ACC112 (cell line): ENCODE measurements at regions not wholly inside any gene's neighbourhood (a gene's known extent, or its start where the extent isn't known, plus 50 kb on each side); places are given as distances from the start of the nearest gene placed in this dataset.

Source experiments
- H2AFZ ChIP-seq: fragments of 200-600 bp; sonication (generic); one replicate; pipeline ENCODE4 v1.6.0; 2017; ENCODE audit warnings: antibody characterized with exemption, low read length; ENCODE audit not compliant: unreplicated experiment
- H3K27ac ChIP-seq: fragments of 200-600 bp; sonication (generic); 2 replicates; pipeline ENCODE4 v1.5.1; 2014; ENCODE audit warnings: low read depth, mild to moderate bottlenecking, antibody characterized with exemption, low read length, moderate library complexity
- H3K27me3 ChIP-seq: fragments of 200-600 bp; sonication (generic); 2 replicates; pipeline ENCODE4 v1.6.1; 2014; ENCODE audit warnings: mild to moderate bottlenecking, antibody characterized with exemption, low read length, moderate library complexity, mixed read lengths; ENCODE audit not compliant: insufficient read depth
- H3K36me3 ChIP-seq: fragments of 200-600 bp; sonication (generic); 2 replicates; pipeline ENCODE4 v1.6.1; 2016; ENCODE audit warnings: mild to moderate bottlenecking, antibody characterized with exemption, low read length, moderate library complexity, mixed read lengths; ENCODE audit not compliant: insufficient read depth
- H3K4me1 ChIP-seq: fragments of 200-600 bp; sonication (generic); one replicate; pipeline ENCODE4 v1.6.1; 2016; ENCODE audit warnings: low read length, mixed read lengths; ENCODE audit not compliant: insufficient read depth, unreplicated experiment, control insufficient read depth
- H3K4me3 ChIP-seq: fragments of 200-600 bp; sonication (generic); 2 replicates; pipeline ENCODE4 v1.5.1; 2014; ENCODE audit warnings: mild to moderate bottlenecking, low read depth, low read length
- H3K79me2 ChIP-seq: fragments of 200-600 bp; sonication (generic); one replicate; pipeline ENCODE4 v1.6.0; 2016; ENCODE audit warnings: low read length; ENCODE audit not compliant: control insufficient read depth, unreplicated experiment, insufficient read depth

DNA sequence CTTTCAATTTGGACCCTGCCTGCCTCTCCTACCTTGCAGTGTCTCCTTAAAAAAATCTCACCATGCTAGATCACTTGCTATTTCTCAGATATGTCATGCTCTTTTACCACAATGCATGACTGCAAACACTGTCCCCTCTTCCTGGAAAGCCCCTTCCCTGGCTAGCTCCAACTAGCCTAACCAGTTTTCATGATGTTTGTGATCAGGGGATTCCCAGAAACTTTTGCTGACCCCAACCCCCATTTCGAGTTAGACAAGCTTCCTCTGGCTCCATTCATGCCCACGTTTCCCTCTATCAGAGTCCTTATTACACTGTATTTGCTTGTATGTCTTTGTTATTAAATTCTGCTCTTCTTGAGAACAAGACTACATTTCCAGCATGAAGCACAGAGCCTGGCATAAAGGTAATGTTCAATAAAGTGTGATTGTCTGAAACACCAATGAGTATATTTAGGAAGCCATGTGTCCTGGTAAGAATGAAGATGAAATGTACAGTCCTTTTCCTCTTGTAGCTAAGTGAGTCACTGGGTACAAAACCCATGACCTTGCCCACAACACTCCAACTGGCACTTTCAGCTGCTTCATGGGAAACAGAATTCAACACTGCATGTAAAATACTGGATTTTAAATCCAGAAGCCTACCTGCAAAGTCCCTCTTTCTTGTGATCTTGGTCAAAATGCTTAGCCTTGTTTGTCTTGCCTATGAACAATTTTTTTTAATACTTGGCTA, 62.0 kb upstream of the ATL2 start:
- no peak overlapping the region for H2AFZ ChIP-seq
- H3K27ac ChIP-seq = no peak overlapping the region
- H3K4me1 ChIP-seq = peaks cover under 1% of the 10 kb centered on the region

DNA sequence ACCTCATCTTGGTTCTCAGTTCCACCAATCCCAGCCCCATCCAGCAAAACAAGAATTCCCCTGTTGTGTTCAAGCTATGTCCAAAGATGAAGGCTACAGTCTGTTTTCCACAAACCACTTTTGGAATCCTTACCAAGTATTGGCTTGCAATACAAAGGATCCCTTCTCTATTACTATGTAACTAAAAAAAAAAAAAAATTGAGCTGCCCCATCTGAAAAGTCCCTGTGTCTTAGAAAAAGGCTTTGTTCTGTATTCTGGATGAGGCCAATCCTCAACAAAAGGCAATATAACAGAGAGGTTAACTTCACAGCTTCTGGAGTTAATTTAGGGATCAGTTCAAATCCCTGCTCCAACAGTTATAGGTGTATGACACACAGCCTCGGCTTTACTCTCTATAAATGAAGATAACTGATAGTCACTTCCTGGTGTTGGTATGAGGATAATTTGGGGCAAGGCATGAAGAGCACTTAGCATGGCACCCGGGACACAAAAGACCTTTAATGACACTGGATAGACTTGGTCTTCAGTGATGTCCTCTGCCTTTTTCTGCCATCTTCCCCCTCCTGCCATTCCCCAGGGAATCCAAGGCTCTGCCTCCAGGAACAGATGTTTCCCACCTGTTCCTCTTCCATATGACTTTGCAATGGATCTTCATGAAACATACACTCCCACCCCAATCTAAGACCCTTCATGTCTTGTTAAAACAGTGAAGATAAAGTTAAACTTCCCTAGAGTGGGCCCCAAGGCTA, 61.2 kb upstream of the ATL2 start:
- H3K79me2 ChIP-seq = no peaks in the 10 kb centered on the region
- no peak overlapping the region for H3K4me3 ChIP-seq
- H2AFZ ChIP-seq = no peak overlapping the region
- H3K27me3 ChIP-seq = peaks cover 32% of the 10 kb centered on the region
- H3K36me3 ChIP-seq = no peaks in the 10 kb centered on the region
- H3K27ac ChIP-seq = no peak overlapping the region
- no peaks in the 10 kb centered on the region for H3K4me1 ChIP-seq

More for the DNA sequence above, 62.0 kb upstream of the ATL2 start:
- no peaks in the 10 kb centered on the region for H3K36me3 ChIP-seq
- no peak overlapping the region for H3K4me3 ChIP-seq
- H3K79me2 ChIP-seq = no peaks in the 10 kb centered on the region
- peaks cover 38% of the 10 kb centered on the region for H3K27me3 ChIP-seq

DNA sequence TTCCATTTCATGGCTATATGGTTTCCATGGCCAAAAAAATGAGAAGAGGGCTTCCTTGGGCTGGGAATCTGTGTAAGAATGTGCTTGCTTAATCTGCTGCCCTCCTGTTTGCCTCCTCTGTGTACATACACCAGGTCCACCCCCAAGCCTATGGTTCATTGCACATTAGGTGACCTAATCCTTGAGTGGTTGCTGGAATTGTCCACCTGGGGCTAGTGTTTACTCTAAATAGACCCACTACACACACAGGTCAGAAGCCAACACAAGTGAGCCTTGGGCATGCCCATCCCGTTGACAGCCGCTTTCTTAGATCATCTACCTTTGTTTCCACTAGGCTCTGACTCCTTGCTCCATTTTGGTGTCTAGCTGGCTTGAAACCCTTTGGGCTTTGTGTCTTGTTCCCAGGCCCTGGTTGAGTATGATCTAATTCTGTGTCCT, 59.2 kb upstream of the ATL2 start:
- Histone ChIP-seq H3K79me2 (no peaks in the 10 kb centered on the region), H3K27me3 (peaks cover 11% of the 10 kb centered on the region; the same call in 1 of the 2 replicates), H3K36me3 (no peaks in the 10 kb centered on the region), H3K4me3 (no peak overlapping the region), H3K4me1 (no peaks in the 10 kb centered on the region), H2AFZ (no peak overlapping the region), H3K27ac (no peak overlapping the region)

DNA sequence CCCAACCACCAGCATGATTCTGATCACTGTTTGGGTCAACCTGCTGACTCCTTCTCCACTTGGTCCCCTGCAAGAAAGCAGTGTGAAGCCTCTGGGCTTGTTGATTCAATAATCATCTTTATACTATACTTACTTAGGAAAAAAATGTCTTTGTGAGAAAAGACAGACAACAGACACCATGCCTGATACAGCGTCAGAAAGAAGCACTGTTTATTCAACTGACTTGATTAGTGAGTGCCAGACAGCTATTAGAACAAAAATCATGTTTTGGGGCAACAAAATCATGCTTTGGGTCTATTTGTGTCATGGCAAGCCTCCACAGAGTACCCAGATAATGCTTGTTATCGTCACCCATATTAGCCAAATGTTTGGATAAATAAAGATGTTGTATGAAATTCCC, 58.7 kb upstream of the ATL2 start:
- H3K27ac ChIP-seq = no peak overlapping the region

DNA sequence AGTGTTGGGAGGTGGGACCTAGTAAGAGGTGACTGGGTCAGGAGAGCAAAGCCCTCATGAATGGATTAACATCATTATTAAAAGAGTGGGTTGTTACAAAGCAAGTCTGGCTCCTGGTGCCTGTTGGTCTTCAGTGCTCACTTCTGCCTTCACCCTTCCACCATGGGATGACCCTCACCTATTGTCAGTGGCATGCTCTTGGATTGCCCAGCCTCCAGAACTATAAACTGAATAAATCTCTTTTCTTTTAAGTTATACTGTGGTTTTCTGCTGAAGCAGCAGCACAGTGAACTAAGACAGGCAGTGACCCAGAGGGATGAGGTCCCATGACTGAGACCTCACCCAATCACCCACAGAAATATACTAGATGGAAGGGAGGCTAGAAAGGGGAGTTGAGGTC, 57.5 kb upstream of the ATL2 start:
- no peak overlapping the region for H2AFZ ChIP-seq
- no peak overlapping the region for H3K4me3 ChIP-seq
- H3K4me1 ChIP-seq = no peaks in the 10 kb centered on the region
- no peak overlapping the region for H3K27ac ChIP-seq
- peaks cover 4% of the 10 kb centered on the region; the same call in 1 of the 2 replicates for H3K27me3 ChIP-seq
- no peaks in the 10 kb centered on the region for H3K79me2 ChIP-seq
- no peaks in the 10 kb centered on the region for H3K36me3 ChIP-seq

More for the DNA sequence above, 58.7 kb upstream of the ATL2 start:
- no peaks in the 10 kb centered on the region for H3K79me2 ChIP-seq
- peaks cover 6% of the 10 kb centered on the region; the same call in 1 of the 2 replicates for H3K27me3 ChIP-seq
- no peak overlapping the region for H2AFZ ChIP-seq
- H3K36me3 ChIP-seq = no peaks in the 10 kb centered on the region
- H3K4me3 ChIP-seq = no peak overlapping the region
- H3K4me1 ChIP-seq = no peaks in the 10 kb centered on the region

DNA sequence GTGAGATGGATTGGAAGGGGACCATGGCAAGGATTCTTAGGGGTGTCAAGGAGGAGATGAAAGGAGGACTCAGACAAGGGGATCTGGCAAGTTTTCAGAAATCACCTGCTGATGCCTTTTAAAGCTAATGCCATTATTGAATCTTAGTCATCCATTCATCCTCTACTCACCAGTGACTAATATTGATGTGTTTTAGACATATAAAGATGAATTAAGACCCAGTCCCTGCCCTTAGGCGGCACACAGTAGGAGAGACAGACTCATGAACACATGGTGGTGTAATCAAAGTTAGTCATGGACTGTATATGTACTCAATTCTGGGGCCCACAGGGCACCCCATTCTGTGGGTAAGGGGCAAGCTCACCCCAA, 56.5 kb upstream of the ATL2 start:
- no peaks in the 10 kb centered on the region for H3K79me2 ChIP-seq
- no peak overlapping the region for H3K4me3 ChIP-seq
- no peak overlapping the region for H3K27ac ChIP-seq
- peaks cover 4% of the 10 kb centered on the region; the same call in 1 of the 2 replicates for H3K27me3 ChIP-seq
- no peak overlapping the region for H2AFZ ChIP-seq
- H3K36me3 ChIP-seq = no peaks in the 10 kb centered on the region
- H3K4me1 ChIP-seq = peaks cover 4% of the 10 kb centered on the region

DNA sequence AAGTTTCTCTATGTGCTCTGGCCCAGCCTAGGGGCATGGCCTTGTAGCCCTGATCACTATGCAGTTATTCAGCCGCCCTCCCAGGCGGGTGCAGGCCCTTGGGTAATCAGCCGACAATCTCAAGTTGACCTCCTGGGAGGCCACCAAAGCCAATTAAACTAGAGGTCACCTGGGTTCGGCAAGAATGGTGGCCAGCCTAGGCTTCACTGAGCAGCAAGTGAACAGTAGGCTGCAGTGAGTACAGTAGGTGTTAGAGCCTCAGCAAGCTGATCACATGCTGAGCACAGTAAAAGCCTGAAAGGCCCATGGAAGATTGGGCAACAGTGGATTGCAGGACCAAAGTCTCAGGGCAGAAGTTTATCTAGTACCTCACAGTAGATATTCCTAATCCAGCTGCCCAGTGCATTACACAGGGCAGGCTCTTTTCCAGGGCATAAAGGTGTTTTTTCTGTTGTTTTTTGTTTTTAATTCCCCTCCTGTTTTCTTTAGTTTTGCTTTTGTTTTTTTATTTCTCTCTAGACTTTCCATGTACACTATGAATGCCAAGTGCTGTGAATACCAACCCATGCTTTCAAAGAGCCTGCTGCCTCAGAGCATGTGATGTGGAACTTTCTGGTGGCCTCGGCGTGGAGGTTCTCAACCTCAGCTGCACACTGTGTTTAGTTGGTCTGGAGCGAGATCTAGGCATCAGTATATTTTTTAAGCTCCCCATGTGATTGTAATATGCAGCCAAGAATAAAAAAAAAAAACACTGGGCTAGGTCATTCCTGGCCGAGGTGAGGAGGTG, 55.9 kb upstream of the ATL2 start:
- no peak overlapping the region for H2AFZ ChIP-seq
- no peaks in the 10 kb centered on the region for H3K79me2 ChIP-seq
- H3K36me3 ChIP-seq = no peaks in the 10 kb centered on the region

DNA sequence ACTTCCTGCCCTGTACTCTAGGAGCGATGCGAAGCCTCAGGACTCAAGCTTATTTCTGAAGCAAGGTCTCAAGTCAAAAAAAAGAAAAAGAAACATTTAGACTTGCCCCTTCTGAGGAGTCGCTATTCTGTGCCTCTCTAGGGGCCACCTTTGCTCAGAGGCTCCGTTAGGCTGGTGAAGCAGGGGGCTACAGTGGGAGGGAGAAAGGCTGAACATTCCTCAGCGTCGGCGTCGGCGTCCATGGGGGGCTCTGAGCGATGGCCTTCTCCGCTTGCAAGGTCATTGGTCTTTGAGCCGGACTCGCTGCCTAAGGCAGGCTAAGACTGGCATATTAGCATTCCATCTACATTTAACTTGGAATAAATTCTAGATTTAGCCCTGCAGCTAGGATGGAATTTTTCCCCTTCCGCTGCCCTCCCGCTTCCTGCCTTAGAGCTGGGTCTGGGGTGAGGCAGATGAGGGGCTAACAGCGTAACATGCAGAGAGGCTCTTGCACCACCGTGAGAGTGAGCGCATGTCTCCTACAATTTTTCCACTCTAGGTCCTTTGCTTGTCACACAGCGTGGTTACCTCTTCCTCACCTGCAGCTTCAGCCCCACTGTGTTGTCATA, 53.6 kb upstream of the ATL2 start:
- Histone ChIP-seq H3K27me3 (no peaks in the 10 kb centered on the region), H3K27ac (no peak overlapping the region), H3K4me1 (peaks cover 4% of the 10 kb centered on the region), H3K4me3 (no peak overlapping the region), H2AFZ (no peak overlapping the region), H3K36me3 (no peaks in the 10 kb centered on the region), H3K79me2 (no peaks in the 10 kb centered on the region)

More for the DNA sequence above, 55.9 kb upstream of the ATL2 start:
- no peak overlapping the region for H3K27ac ChIP-seq
- peaks cover 4% of the 10 kb centered on the region for H3K4me1 ChIP-seq
- peaks cover 4% of the 10 kb centered on the region; the same call in 1 of the 2 replicates for H3K27me3 ChIP-seq
- no peak overlapping the region for H3K4me3 ChIP-seq

DNA sequence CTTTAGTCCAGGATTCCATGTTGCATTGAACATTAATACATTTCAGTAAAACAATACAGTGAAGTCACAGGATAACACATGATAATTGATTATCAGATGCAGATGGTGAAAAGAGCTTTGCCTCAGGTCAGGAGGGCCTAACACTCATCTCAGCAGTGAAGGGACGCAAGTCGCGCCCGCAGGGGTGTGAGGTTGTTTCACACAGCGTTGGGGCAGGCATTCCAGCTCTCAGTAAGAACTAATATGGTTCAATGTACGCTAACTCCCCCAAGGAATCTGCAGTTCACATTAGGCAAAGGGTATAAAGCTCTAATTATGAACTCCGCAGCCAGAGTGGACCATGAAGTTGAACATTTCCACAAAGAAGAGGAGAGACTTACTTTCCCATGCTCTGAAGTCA, 53.1 kb upstream of the ATL2 start:
- Histone ChIP-seq H3K79me2 (no peaks in the 10 kb centered on the region), H3K36me3 (no peaks in the 10 kb centered on the region), H3K27ac (no peak overlapping the region), H2AFZ (no peak overlapping the region), H3K27me3 (no peaks in the 10 kb centered on the region), H3K4me1 (peaks cover 4% of the 10 kb centered on the region), H3K4me3 (no peak overlapping the region)

DNA sequence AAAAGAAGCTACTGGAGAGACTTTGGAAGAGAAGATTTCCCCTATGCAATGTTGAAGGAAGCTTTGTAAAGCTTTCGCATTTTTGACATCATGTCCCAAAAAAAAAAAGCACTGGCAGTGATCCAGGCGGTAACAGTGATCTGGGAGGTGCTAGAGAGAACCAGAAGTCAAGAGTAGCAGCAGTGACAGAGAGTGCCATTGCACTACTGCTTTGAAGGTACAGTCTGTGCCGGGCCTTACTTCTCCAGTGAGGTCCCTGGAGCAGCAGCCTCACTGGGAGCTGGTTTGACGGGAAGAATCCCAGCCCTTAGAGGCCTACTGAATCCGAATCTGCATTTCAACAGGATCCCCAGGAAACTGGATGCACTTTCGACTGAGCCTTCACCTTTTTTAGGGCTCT, 50.9 kb upstream of the ATL2 start:
- Histone ChIP-seq H3K27ac (no peak overlapping the region), H3K79me2 (no peaks in the 10 kb centered on the region), H3K4me3 (no peak overlapping the region), H3K36me3 (no peaks in the 10 kb centered on the region), H2AFZ (no peak overlapping the region), H3K4me1 (peaks cover 4% of the 10 kb centered on the region), H3K27me3 (no peaks in the 10 kb centered on the region)
